Left kidney (tissue), 1 donor: ENCODE measurements at regions not wholly inside any gene's neighbourhood (a gene's known extent, or its start where the extent isn't known, plus 50 kb on each side); places are given as distances from the start of the nearest gene placed in this dataset.
"Not testable (repeated sequence)": the region's sequence is repeated elsewhere in the genome, so short reads cannot be mapped to it uniquely, and the experiment has no call there.

ENCODE experiments used
- DNase-seq: peaks from one replicate; pipeline ENCODE4 v3.0.0-alpha.2; 2013

DNA sequence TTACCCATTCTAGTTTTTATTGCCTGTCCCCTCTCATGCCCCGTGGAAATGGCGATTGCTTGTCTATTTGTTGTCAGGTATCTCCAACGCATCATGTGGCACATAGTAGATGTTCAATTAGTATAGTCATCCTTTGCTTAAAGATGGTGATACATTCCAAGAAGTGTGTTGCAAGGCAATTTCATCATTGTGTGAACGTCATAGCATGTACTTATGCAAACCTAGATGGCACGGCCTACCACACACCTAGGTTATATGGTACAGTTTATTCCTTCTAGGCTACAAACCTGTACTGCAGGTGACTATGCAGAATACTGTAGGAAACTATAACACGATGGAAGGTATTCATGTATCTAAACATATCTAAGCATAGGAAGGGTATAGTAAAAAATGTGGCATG, 163.9 kb upstream of the DAPK1 start:
- no peak for DNase-seq

- no peak for DNase-seq
Measured at GRCh38 chr9:87334366-87334765, 163.3 kb upstream of the DAPK1 start.

DNA sequence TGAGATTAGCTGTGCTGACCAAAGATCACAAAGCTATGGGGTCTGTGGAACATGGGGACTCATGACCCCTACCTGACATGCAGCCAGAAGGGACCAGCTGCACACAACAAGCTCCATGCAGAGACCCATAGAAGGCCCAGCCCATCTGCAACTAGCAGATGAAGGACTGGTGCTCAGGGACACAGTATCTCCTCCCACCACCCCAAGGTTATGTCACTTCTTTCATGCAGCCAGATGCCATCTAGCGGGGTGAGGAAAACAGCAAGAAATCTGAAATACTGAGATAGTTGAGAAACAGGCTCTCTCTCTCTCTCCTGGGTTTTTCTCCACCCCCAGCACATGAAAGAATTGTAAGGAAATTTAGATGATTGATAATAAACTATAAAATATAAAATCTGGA, 161.3 kb upstream of the DAPK1 start:
- no peak for DNase-seq

DNA sequence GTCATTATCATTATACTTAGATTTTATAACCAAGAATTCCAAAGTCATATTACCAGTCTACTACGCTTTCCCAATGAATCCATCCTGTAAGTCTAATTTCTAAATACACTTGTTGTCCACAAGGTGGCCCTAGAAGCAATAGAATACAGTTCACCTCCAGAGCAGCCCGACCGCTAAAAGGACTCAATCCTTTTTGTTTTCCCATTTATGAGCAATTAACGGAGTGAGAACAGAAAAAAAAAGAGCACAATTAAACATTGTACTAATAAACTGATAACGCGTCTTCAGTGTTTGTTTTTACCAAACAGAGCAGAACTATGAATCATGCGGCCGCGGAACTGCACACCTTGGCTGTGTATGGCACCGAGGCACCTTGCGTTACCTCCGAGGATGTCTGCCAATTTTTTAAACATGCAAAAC, 160.7 kb upstream of the DAPK1 start:
- peak; percentile 79 for DNase-seq

DNA sequence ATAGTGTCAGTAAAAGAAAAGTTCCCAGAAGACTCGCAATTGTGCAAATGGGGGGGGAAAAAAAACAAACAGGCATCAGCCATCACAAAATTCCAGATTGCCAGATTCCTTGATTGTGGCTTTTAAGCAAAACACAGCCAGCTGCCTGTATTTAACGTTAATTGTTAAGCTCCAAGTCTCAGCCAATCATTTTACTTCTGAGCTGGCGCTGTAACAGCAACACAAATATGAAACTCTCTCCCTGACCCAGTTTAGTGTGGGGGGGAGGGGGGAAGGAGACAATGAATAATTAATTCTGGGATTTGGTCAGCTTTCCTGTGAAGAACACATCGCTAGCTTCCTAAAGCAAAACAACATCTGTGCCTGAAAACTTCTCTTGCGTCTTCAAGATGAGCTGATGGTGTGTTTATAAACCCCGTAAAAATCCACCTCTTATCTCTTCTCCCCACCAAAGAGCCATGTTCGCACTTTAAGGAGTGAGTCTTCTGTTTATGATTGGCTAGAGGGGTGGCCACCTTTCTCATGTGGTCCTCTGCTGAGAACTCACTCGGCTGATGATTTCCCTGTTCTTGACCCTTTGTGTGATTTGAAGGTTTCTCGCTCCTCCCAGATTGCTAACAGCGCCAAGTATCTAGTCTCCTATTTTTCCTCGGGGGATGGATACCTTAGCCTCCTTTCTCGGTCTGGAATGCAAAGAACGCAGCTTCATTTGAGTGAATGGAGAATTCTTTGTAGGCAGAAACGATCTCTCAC, 160.2 kb upstream of the DAPK1 start:
- DNase-seq, result peak; percentile 46

DNA sequence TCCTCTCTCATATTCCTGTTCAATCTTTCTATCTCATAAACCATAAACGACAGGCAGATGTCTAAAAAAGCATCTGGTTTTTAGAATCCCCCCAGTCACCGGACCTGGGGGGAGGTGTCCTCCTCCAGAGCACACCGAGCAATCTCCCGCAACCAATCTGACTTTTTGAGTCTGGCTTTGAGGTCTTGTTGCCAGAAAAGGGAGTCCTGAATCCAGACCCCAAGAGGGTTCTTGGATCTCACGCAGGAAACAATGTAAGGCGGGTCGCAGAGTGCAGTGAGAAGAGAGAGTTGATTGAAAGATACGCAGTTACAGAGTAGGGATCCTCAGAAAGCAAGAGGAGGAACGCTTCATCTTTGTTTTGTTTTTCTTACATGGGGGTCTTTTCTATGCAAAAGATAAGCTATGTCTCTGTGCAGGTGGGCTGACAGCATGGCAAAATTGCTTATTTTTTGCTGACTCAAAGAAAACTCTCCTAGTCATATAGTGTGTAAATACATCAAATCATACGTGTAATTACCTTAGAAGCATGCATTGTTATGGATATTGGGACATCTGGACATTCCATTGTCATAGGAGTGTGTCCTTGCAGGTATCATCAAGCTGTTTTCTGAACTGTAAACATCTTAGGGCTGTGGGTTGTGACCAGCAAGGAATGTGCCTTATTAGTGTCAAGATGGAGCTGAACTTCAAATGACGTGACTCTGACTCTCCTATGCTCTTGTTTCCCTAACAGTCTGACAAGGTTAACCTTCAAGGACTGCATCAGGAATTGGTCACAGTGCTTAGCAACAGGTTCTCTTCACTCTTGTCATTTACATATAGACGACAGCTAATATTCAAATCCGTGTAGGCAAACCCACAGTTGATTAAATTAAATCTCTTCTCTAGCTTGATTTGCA, 159.3 kb upstream of the DAPK1 start:
- DNase-seq, result no peak

- DNase-seq, result no peak
Measured at GRCh38 chr9:87340391-87340790, 157.3 kb upstream of the DAPK1 start.

DNA sequence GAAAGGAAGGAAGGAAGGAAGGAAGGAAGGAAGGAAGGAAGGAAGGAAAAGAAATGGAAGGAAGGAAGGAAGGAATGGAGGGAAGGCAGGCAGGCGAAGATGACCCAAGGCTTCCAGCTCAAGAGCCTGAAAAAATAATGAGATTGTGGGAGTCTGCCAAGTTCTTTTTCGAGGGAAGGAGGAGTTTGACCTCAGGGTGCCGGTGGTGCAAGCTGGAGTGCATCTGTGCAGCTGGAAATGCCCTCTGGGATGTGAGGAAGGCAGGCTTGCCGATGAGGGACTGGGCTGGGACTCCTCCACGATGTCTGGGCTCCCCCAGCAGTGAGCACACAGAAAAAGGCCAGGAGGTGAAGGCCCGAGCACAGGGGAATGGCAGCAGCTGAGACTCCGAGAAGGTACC, 154.9 kb upstream of the DAPK1 start:
- no peak for DNase-seq

DNA sequence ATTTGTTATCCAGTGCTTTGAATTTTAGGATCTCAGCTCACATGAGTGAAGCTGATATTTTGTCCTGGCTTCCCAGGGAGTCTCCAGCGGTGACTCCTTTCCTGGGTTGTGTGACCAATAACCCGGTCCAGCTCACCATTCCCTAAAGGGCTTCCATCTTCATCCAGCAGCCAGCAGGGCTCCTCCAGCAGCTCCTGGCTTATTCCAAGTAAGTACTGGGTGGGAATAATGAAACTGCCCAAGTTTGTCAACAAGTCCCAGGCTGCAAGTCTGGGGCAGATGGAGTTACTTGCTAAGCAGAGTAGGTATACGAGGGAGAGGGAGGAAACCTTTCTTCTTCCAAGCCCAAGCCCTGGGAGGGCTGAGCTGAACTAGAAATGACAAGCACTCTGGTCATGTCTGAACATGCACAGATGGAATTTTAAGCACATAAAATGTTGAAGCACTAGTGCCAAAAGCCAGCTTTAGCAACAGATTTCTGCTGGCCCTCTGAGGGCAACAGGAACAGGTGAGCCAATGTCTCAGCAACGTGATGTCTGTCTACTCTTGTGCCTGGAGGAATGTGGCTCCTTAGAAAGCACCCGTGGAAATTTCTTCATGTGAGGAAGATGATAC, 153.7 kb upstream of the DAPK1 start:
- DNase-seq, result no peak

- DNase-seq, result no peak
Measured at GRCh38 chr9:87346061-87346665, 151.5 kb upstream of the DAPK1 start.

DNA sequence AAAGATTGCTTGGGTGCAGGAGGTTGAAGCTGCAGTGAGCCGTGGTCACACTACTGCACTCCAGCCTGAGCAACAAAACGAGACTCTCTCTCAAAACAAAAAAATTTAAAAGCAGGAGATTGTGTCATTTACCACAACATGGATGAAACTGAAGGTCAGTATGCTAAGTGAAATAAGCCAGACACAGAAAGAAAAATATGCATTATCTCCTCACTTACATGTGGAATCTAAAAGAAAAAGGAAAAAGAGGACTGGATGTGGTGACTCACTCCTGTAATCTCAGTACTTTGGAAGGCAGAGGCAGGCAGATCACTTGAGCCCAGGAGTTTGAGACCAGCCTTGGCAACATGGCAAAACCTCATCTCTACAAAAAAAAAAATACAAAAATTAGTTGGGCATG, 146.8 kb upstream of the DAPK1 start:
- DNase-seq, result no peak

- DNase-seq, result no peak
Measured at GRCh38 chr9:87353301-87353700, 144.4 kb upstream of the DAPK1 start.

DNA sequence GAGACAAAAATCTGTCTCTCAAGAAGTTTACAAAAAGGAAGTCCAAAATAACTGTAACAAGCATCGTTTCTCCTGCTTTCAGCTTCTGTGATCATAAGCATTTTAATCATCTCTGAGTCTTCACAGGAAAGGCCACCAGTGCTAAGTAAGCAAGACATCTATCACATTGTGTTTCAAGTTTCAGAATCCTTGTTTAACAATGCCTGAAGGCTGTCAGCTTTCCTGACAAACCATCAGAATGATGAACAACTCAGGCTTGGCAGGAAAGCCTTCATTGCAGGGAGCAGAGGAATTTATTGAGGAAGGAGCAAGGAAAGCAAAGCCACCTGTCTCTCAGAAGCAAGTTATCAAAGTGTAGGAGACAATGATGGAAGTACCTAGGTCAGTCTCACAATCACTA, 143.5 kb upstream of the DAPK1 start:
- no peak for DNase-seq

- no peak for DNase-seq
Measured at GRCh38 chr9:87357600-87357999, 140.1 kb upstream of the DAPK1 start.

GRCh38 chr9:87359264-87359663, 138.4 kb upstream of the DAPK1 start:
- DNase-seq, result no peak

DNA sequence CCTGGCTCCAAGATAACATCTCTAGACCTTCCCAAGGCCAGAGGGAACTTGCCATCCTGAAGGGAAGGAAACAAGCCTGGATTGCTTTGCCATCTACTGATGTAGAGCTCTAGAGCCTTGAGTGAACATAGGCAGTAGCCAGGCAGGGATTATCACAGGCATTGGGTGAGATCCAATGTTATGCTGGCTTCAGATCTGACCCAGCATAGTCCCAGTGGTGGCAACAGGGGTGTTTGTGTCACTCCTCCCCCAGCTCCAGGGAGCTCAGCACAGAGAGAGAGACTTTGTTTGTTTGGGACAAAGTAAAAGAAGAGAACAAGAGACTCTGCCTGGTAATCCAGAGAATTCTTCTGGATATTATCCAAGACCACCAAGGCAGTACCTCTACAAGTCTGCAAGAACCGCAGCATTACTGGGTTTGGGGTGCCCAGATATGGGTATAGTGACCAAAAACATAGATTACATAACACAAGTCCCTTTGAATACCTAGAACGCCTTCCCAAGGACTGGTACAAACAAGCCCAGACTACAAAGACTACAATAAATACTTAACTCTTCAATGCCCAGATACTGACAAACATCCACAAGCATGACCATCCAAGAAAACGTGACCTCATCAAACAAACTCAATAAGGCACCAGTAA, 137.6 kb upstream of the DAPK1 start:
- DNase-seq, result no peak

DNA sequence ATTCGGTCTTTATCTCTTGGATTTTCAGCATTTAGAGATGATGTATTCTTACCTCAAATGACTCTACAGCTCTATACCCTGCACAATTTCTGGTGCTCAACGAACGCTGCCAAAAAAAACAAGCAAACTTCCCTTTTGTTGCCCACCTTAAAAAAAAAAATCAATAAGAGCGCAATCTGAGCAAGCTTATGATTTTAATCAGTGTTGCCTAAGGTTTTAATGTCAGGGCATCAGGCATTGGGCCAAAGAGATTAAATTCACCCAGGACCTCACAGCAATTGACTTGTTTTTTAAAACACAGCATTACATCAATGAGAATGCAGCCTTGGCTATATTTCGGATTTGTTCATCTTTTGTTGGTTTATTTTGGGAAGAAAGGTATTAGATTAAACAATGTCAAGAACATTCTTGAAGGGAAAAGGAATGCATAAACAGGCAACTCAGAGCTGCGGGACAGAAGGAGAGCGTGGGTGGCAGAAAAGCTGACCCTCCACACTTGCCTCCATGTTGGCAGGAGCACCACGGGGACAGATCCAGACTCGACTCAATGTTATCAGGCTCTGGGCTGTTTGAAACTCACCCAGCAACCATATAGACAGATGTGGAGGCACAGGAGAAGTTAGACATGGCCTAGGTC, 127.5 kb upstream of the DAPK1 start:
- no peak for DNase-seq

- DNase-seq, result no peak
Measured at GRCh38 chr9:87371795-87372355, 125.8 kb upstream of the DAPK1 start.

DNA sequence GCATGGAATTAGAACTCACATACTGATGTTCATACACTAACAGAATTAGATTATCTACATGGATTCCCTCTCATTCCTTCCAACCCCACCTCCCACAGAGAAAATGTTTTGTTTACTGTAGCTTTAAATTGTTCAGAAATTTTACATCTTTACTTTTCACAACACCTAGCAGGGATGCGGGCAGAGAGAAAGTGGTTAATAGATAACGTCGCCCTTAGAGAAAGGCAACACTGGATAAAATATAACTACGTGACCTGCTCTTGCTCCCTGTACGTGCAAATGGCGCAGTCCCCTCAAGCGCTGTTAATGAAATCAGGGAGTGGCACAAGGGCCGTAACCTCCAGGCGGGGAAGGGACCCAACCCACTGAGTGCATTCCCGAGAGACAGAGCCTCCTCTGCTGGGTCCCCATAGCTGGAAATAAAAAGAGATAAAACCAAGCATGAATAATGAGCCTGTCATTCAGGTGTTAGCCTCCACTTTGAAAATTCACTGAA, 125.3 kb upstream of the DAPK1 start:
- no peak for DNase-seq

DNA sequence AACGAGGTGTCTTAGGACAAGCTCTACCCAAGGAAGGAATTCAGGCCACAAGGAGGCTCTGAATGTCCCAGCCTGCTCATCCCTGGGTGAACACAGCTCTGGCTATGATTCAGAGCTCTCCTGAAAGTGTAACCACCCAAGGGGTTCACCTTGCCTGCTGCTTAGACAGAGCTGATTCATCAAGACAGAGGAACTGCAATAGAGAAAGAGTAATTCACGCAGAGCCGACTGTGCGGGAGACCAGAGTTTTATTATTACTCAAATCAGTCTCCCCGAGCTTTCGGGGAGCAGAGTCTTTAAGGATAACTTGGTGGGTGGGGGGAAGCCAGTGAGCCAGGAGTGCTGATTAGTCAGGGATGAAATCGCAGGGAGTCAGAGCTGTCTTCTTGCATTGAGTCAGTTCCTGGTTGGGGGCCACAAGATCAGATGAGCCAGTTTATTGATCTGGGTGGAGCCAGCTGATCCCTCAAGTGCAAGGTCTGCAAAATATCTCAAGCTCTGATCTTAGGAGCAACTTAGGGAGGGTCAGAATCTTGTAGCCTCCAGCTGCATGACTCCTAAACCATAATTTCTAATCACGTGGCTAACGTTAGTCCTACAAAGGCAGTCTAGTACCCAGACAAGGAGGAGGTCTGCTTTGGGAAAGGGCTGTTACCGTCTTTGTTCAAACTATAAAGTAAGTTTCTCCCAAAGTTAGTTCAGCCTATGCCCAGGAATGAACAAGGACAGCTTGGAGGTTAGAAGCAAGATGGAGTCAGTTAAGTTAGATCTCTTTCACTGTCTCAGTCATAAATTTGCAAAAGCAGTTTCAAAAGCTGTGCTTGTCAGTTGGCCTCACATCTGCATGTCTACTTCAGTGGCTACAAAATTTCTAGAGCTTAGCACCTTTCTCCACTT, 123.4 kb upstream of the DAPK1 start:
- not testable (repeated sequence) for DNase-seq
